A549 (cell line): ENCODE measurements at regions not wholly inside any gene's neighbourhood (a gene's known extent, or its start where the extent isn't known, plus 50 kb on each side); places are given as distances from the start of the nearest gene placed in this dataset.

Experiments
- CHD2 ChIP-seq: fragments of 150-350 bp; IDR thresholded peaks from 2 replicates; pipeline ENCODE4 v1.6.1; 2014; ENCODE audit warnings: low read length; ENCODE audit not compliant: partially characterized antibody
- CTCF ChIP-seq: fragments of >200 bp; sonication (Bioruptor Twin); formaldehyde crosslinking; IDR thresholded peaks from 3 replicates; pipeline ENCODE4 v1.5.1; 2016
- ESRRA ChIP-seq: fragments of 150-350 bp; IDR thresholded peaks from 2 replicates; pipeline ENCODE4 v1.6.1; 2014; ENCODE audit warnings: mild to moderate bottlenecking, low read length, borderline replicate concordance
- HDAC2 ChIP-seq: fragments of 200-600 bp; sonication (generic); IDR thresholded peaks from 2 replicates; pipeline ENCODE4 v1.6.1; 2016
- MAX ChIP-seq: IDR thresholded peaks from 2 replicates; pipeline ENCODE4 v1.6.1; 2012
- MAZ ChIP-seq: fragments of 150-350 bp; IDR thresholded peaks from 2 replicates; pipeline ENCODE4 v1.6.1; 2014; ENCODE audit warnings: antibody characterized with exemption, low read depth, low read length, borderline replicate concordance

GRCh38 chr3:191531434-191531972 is 70.5 kb downstream of the PYDC2 start:
- TF ChIP-seq ESRRA (no peak), MAX (no peak), CTCF (no peak), HDAC2 (no peak), CHD2 (no peak), MAZ (no peak)
